Liver (tissue), 3 donors: ENCODE measurements at regions not wholly inside any gene's neighbourhood (a gene's known extent, or its start where the extent isn't known, plus 50 kb on each side); places are given as distances from the start of the nearest gene placed in this dataset.

Experiments
- ZBTB33 ChIP-seq: IDR thresholded peaks from 2 replicates; pipeline ENCODE4 v1.6.1; 2016; ENCODE audit warnings: antibody characterized with exemption
- TF ChIP-seq, protein P1 (sequence below): fragments of 150-350 bp; IDR thresholded peaks from 2 replicates; pipeline ENCODE4 v1.5.1; 2017; ENCODE audit warnings: improper control_type of control experiment, low read depth, low read length; ENCODE audit not compliant: missing input control
- TF ChIP-seq, protein P2 (sequence below): IDR thresholded peaks from 2 replicates; pipeline ENCODE4 v1.6.1; 2016; ENCODE audit warnings: antibody characterized with exemption
- donor health status: healthy.
- donor health status: healthy.

DNA sequence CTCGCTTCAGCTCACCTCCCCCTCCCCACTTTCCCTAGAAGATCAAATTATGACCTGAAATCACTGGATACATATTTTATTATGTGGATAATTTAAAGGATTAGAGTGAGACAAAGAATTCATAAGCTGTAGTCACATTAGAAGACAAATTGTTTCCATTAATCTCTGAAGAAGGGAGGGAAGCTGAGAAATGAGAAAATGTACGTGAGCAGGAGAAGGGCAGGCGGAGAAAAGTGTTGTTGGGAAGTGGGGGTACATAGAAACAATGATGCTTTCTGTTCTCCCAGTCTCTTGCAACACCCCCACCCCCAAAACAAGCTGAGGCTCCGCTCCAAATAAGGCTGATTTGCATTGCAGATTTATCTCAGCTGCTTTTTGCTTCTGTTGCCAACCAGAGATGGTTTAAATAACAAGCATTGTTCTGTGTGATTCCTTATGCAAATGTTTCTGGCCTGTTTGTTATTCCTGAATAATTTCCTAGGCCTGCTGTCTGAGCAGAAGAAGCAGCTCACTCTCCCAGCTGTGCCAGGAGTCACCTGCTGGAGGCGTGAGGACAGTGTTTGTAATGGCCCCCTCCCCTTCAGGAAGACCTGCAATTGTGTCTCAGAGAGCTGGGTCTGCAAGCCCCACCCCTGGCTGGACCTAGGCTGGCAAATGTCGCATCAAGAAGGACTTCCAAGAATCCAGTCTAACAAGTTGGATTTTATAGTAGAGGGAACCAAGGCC lies 121.8 kb upstream of the TNR start:
- TF ChIP-seq, protein P1, sequence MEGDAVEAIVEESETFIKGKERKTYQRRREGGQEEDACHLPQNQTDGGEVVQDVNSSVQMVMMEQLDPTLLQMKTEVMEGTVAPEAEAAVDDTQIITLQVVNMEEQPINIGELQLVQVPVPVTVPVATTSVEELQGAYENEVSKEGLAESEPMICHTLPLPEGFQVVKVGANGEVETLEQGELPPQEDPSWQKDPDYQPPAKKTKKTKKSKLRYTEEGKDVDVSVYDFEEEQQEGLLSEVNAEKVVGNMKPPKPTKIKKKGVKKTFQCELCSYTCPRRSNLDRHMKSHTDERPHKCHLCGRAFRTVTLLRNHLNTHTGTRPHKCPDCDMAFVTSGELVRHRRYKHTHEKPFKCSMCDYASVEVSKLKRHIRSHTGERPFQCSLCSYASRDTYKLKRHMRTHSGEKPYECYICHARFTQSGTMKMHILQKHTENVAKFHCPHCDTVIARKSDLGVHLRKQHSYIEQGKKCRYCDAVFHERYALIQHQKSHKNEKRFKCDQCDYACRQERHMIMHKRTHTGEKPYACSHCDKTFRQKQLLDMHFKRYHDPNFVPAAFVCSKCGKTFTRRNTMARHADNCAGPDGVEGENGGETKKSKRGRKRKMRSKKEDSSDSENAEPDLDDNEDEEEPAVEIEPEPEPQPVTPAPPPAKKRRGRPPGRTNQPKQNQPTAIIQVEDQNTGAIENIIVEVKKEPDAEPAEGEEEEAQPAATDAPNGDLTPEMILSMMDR = no peak
- TF ChIP-seq, protein P2, sequence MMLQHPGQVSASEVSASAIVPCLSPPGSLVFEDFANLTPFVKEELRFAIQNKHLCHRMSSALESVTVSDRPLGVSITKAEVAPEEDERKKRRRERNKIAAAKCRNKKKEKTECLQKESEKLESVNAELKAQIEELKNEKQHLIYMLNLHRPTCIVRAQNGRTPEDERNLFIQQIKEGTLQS = no peak
- TF ChIP-seq ZBTB33 = no peak
